Endothelial cell (in vitro differentiated cells): ENCODE measurements at regions not wholly inside any gene's neighbourhood (a gene's known extent, or its start where the extent isn't known, plus 50 kb on each side); places are given as distances from the start of the nearest gene placed in this dataset.

Experiments
- DNase-seq: peaks from one replicate; pipeline ENCODE4 v3.0.0; 2021; ENCODE audit warnings: low spot score
- H3K27ac Mint-ChIP-seq: one replicate; pipeline ENCODE4 v1.8.0; 2021; ENCODE audit warnings: mixed read lengths, inconsistent platforms; ENCODE audit not compliant: unreplicated experiment
- H3K27me3 Mint-ChIP-seq: one replicate; pipeline ENCODE4 v1.8.0; 2021; ENCODE audit warnings: mild to moderate bottlenecking, moderate library complexity, mixed read lengths, inconsistent platforms; ENCODE audit not compliant: unreplicated experiment
- H3K36me3 Mint-ChIP-seq: one replicate; pipeline ENCODE4 v1.8.0; 2021; ENCODE audit warnings: mild to moderate bottlenecking, low read depth, mixed read lengths, inconsistent platforms; ENCODE audit not compliant: unreplicated experiment
- H3K4me1 Mint-ChIP-seq: one replicate; pipeline ENCODE4 v1.8.0; 2021; ENCODE audit warnings: mild to moderate bottlenecking, mixed read lengths, inconsistent platforms; ENCODE audit not compliant: unreplicated experiment
- H3K4me3 Mint-ChIP-seq: one replicate; pipeline ENCODE4 v1.8.0; 2021; ENCODE audit warnings: mild to moderate bottlenecking, mixed read lengths, inconsistent platforms; ENCODE audit not compliant: unreplicated experiment
- H3K9me3 Mint-ChIP-seq: one replicate; pipeline ENCODE4 v1.8.0; 2021; ENCODE audit warnings: mixed read lengths, inconsistent platforms; ENCODE audit not compliant: unreplicated experiment
- CTCF ChIP-seq: fragments of 200-600 bp; sonication (generic); IDR thresholded peaks from one replicate; pipeline ENCODE4 v1.5.0; 2021; ENCODE audit warnings: antibody characterized with exemption; ENCODE audit not compliant: unreplicated experiment

- Mint-ChIP-seq H3K9me3 (no peaks in the 10 kb centered on the region), H3K4me1 (peaks cover 36% of the 10 kb centered on the region), H3K27ac (no peak overlapping the region), H3K27me3 (peaks cover 5% of the 10 kb centered on the region), H3K4me3 (no peak overlapping the region), H3K36me3 (no peaks in the 10 kb centered on the region)
- no peak for DNase-seq
- no peak for TF ChIP-seq CTCF
Measured at GRCh38 chr15:95261968-95262367, 1030.6 kb downstream of the MCTP2 start.

- Mint-ChIP-seq H3K4me3 (no peak overlapping the region), H3K4me1 (peaks cover 46% of the 10 kb centered on the region), H3K9me3 (no peaks in the 10 kb centered on the region), H3K27me3 (peaks cover 2% of the 10 kb centered on the region), H3K27ac (no peak overlapping the region), H3K36me3 (no peaks in the 10 kb centered on the region)
- no peak for TF ChIP-seq CTCF
- DNase-seq: no peak
Measured at GRCh38 chr15:95262866-95263564, 1031.7 kb downstream of the MCTP2 start.

GRCh38 chr15:95263751-95264150 lies 1032.4 kb downstream of the MCTP2 start:
- Mint-ChIP-seq H3K4me1 (peaks cover 46% of the 10 kb centered on the region), H3K27me3 (peaks cover 2% of the 10 kb centered on the region), H3K27ac (no peak overlapping the region), H3K4me3 (no peak overlapping the region), H3K36me3 (no peaks in the 10 kb centered on the region), H3K9me3 (no peaks in the 10 kb centered on the region)
- no peak for TF ChIP-seq CTCF
- no peak for DNase-seq

GRCh38 chr15:95265419-95265997 lies 1034.1 kb downstream of the MCTP2 start:
- Mint-ChIP-seq H3K4me3 (no peak overlapping the region), H3K27ac (no peak overlapping the region), H3K9me3 (no peaks in the 10 kb centered on the region), H3K27me3 (no peaks in the 10 kb centered on the region), H3K36me3 (no peaks in the 10 kb centered on the region), H3K4me1 (peaks cover 41% of the 10 kb centered on the region)
- no peak for DNase-seq
- no peak for TF ChIP-seq CTCF

- Mint-ChIP-seq H3K27ac (no peak overlapping the region), H3K9me3 (no peaks in the 10 kb centered on the region), H3K4me1 (peaks cover 43% of the 10 kb centered on the region), H3K4me3 (no peak overlapping the region), H3K36me3 (no peaks in the 10 kb centered on the region), H3K27me3 (no peaks in the 10 kb centered on the region)
- no peak for TF ChIP-seq CTCF
- no peak for DNase-seq
Measured at GRCh38 chr15:95266451-95267061, 1035.2 kb downstream of the MCTP2 start.
